HCT116 (cell line): ENCODE measurements at regions not wholly inside any gene's neighbourhood (a gene's known extent, or its start where the extent isn't known, plus 50 kb on each side); places are given as distances from the start of the nearest gene placed in this dataset.

ENCODE experiments used
- EGR1 ChIP-seq: IDR thresholded peaks from 2 replicates; pipeline ENCODE4 v1.6.1; 2012; ENCODE audit warnings: low read depth
- POLR2A ChIP-seq: IDR thresholded peaks from 2 replicates; pipeline ENCODE4 v1.7.0; 2011; ENCODE audit warnings: borderline replicate concordance; ENCODE audit not compliant: insufficient read depth, insufficient read length; ENCODE audit errors: extremely low read depth
- POLR2AphosphoS5 ChIP-seq: IDR thresholded peaks from 2 replicates; pipeline ENCODE4 v1.6.1; 2011; ENCODE audit warnings: mild to moderate bottlenecking, low read depth, low read length, moderate library complexity
- RAD21 ChIP-seq: IDR thresholded peaks from 2 replicates; pipeline ENCODE4 v1.6.1; 2012; ENCODE audit warnings: low read depth, mild to moderate bottlenecking
- ZNF274 ChIP-seq: fragments of 200-500 bp; sonication (Bioruptor generic); IDR thresholded peaks from 2 replicates; pipeline ENCODE4 v1.6.1; 2014; ENCODE audit warnings: mild to moderate bottlenecking, low read depth, low read length, inconsistent platforms
- TF ChIP-seq, protein P1 (sequence below), 3 experiments: fragments of 200-600 bp in 1 of 3; sonication (generic) in 1 of 3; IDR thresholded peaks in 2 of 3; conservative IDR thresholded peaks in 1 of 3; 2 replicates each; pipeline ENCODE4 v1.5.1; 2012 to 2017; ENCODE audit warnings: low read depth in 2 of 3, low read length in 2 of 3, antibody characterized with exemption in 1 of 3, borderline replicate concordance in 1 of 3, control low read depth in 1 of 3, mild to moderate bottlenecking in 1 of 3, mixed read lengths in 1 of 3, mixed run types in 1 of 3, moderate library complexity in 1 of 3; ENCODE audit not compliant: insufficient read depth in 1 of 3
- TF ChIP-seq, protein P2 (sequence below): IDR thresholded peaks from 2 replicates; pipeline ENCODE4 v1.6.1; 2012; ENCODE audit warnings: low read depth
- TF ChIP-seq, protein P3 (sequence below): IDR thresholded peaks from 2 replicates; pipeline ENCODE4 v1.6.1; 2011; ENCODE audit warnings: mild to moderate bottlenecking, low read length, moderate library complexity; ENCODE audit not compliant: insufficient replicate concordance; ENCODE audit errors: extremely low read depth

- TF ChIP-seq, protein P1, sequence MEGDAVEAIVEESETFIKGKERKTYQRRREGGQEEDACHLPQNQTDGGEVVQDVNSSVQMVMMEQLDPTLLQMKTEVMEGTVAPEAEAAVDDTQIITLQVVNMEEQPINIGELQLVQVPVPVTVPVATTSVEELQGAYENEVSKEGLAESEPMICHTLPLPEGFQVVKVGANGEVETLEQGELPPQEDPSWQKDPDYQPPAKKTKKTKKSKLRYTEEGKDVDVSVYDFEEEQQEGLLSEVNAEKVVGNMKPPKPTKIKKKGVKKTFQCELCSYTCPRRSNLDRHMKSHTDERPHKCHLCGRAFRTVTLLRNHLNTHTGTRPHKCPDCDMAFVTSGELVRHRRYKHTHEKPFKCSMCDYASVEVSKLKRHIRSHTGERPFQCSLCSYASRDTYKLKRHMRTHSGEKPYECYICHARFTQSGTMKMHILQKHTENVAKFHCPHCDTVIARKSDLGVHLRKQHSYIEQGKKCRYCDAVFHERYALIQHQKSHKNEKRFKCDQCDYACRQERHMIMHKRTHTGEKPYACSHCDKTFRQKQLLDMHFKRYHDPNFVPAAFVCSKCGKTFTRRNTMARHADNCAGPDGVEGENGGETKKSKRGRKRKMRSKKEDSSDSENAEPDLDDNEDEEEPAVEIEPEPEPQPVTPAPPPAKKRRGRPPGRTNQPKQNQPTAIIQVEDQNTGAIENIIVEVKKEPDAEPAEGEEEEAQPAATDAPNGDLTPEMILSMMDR (IDR thresholded peaks at IDR 0.05 in 2 of 3, conservative IDR thresholded peaks at IDR 0.05 in 1 of 3; ENCODE audit: borderline replicate concordance in 1 of 3, insufficient read depth in 1 of 3, low read depth in 2 of 3, low read length in 2 of 3) = no peak
- TF ChIP-seq RAD21 (no peak), POLR2A (no peak), POLR2AphosphoS5 (no peak), EGR1 (no peak), ZNF274 (no peak)
- TF ChIP-seq, protein P2, sequence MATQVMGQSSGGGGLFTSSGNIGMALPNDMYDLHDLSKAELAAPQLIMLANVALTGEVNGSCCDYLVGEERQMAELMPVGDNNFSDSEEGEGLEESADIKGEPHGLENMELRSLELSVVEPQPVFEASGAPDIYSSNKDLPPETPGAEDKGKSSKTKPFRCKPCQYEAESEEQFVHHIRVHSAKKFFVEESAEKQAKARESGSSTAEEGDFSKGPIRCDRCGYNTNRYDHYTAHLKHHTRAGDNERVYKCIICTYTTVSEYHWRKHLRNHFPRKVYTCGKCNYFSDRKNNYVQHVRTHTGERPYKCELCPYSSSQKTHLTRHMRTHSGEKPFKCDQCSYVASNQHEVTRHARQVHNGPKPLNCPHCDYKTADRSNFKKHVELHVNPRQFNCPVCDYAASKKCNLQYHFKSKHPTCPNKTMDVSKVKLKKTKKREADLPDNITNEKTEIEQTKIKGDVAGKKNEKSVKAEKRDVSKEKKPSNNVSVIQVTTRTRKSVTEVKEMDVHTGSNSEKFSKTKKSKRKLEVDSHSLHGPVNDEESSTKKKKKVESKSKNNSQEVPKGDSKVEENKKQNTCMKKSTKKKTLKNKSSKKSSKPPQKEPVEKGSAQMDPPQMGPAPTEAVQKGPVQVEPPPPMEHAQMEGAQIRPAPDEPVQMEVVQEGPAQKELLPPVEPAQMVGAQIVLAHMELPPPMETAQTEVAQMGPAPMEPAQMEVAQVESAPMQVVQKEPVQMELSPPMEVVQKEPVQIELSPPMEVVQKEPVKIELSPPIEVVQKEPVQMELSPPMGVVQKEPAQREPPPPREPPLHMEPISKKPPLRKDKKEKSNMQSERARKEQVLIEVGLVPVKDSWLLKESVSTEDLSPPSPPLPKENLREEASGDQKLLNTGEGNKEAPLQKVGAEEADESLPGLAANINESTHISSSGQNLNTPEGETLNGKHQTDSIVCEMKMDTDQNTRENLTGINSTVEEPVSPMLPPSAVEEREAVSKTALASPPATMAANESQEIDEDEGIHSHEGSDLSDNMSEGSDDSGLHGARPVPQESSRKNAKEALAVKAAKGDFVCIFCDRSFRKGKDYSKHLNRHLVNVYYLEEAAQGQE = no peak
- TF ChIP-seq, protein P3, sequence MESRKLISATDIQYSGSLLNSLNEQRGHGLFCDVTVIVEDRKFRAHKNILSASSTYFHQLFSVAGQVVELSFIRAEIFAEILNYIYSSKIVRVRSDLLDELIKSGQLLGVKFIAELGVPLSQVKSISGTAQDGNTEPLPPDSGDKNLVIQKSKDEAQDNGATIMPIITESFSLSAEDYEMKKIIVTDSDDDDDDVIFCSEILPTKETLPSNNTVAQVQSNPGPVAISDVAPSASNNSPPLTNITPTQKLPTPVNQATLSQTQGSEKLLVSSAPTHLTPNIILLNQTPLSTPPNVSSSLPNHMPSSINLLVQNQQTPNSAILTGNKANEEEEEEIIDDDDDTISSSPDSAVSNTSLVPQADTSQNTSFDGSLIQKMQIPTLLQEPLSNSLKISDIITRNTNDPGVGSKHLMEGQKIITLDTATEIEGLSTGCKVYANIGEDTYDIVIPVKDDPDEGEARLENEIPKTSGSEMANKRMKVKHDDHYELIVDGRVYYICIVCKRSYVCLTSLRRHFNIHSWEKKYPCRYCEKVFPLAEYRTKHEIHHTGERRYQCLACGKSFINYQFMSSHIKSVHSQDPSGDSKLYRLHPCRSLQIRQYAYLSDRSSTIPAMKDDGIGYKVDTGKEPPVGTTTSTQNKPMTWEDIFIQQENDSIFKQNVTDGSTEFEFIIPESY = no peak
These were observed 314.5 kb upstream of the CDH4 start for GRCh38 chr20:60937585-60937984.
